ENCODE measurements at regions not wholly inside any gene's neighbourhood (a gene's known extent, or its start where the extent isn't known, plus 50 kb on each side); places are given as distances from the start of the nearest gene placed in this dataset.

DNA sequence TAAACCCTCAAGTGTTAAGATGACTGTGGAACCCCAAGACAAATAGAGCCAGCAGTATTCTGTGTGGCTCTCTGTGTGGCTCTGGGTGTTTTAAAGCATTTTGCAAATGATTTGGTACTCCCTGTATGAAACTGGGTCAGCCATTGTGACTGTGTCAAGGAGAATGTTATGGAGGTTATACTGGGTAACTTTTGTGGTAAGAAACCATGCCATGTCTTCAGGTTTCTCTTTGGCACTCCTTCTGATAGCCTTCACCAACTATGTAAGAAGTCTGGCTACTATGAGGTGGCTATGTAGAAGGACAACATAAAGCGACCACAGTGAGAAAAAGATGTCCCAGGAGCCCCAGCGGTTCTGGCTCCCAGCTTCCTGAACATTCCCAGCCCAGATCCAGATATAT, 226.6 kb upstream of the RHOBTB1 start:
- no peak for DNase-seq (ENCODE audit: low read depth)
- no peak overlapping the region for H3K4me3 ChIP-seq (ENCODE audit: control insufficient read depth, low read depth, low read length)
- TF ChIP-seq, protein P1, sequence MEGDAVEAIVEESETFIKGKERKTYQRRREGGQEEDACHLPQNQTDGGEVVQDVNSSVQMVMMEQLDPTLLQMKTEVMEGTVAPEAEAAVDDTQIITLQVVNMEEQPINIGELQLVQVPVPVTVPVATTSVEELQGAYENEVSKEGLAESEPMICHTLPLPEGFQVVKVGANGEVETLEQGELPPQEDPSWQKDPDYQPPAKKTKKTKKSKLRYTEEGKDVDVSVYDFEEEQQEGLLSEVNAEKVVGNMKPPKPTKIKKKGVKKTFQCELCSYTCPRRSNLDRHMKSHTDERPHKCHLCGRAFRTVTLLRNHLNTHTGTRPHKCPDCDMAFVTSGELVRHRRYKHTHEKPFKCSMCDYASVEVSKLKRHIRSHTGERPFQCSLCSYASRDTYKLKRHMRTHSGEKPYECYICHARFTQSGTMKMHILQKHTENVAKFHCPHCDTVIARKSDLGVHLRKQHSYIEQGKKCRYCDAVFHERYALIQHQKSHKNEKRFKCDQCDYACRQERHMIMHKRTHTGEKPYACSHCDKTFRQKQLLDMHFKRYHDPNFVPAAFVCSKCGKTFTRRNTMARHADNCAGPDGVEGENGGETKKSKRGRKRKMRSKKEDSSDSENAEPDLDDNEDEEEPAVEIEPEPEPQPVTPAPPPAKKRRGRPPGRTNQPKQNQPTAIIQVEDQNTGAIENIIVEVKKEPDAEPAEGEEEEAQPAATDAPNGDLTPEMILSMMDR (conservative IDR thresholded peaks at IDR 0.05; ENCODE audit: control insufficient read depth, insufficient read depth, low read depth, low read length) = no peak

DNA sequence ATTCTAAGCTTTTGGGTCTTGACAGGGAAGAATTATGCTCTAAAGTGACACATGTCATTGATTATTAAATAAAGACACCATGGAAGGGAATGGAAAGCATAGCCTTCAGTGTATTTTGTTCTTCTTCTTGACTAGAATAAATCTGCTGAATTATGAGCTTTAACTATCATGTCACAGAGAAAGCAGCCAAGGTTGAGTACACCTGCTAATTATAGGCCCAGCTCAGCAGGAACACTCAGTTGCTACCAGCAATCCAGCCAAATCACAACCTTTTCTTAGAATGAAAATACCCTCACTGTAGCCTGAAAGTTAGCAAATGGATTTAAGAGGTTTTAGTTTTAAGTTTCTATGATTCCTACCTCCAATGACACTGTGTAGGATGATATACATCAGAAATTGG, 225.3 kb upstream of the RHOBTB1 start:
- TF ChIP-seq, protein P1 (conservative IDR thresholded peaks at IDR 0.05; ENCODE audit: control insufficient read depth, insufficient read depth, low read depth, low read length) = no peak
- no peak for DNase-seq (ENCODE audit: low read depth)
- H3K4me3 ChIP-seq (ENCODE audit: control insufficient read depth, low read depth, low read length) = no peak overlapping the region

DNA sequence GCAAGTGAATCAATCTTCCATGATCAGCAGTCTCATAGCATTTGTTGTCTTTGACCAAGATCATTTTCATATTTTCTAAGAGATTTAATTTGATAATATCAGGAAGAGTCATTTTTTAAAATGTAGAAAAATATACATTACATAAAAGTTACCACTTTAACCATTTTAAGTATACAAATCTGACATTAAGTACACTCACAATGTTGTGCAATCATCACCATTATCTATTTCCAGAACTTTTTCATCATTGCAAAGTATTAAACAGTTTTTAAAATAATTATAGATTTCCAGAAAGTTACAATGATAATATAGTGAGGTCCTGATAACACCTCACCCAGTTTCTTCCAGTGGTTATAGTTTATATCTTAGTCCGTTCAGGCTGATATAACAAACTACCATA, 222.5 kb upstream of the RHOBTB1 start:
- DNase-seq (ENCODE audit: low read depth) = no peak
- TF ChIP-seq, protein P1 (conservative IDR thresholded peaks at IDR 0.05; ENCODE audit: control insufficient read depth, insufficient read depth, low read depth, low read length) = no peak
- no peak overlapping the region for H3K4me3 ChIP-seq (ENCODE audit: control insufficient read depth, low read depth, low read length)

DNA sequence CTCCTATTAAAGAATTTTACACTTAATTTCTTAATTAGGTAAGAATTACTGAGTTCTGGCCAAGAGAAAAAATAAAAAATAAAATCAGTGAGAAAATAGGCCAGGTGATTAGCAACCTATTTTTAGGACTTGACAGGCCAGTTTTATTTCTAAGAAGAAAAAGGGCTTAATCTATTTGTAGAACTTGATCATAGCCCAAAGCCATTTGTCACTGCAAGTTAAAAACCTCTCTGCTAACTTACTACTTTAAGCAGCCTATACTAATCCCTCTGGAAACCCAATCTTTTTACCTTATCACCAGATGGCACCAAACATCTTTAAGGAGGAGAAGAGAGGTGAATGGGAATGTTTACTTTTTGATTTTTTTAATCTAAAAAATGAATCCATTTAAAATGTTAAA, 222.1 kb upstream of the RHOBTB1 start:
- DNase-seq (ENCODE audit: low read depth) = no peak
- TF ChIP-seq, protein P1 (conservative IDR thresholded peaks at IDR 0.05; ENCODE audit: control insufficient read depth, insufficient read depth, low read depth, low read length) = no peak
- no peak overlapping the region for H3K4me3 ChIP-seq (ENCODE audit: control insufficient read depth, low read depth, low read length)

DNA sequence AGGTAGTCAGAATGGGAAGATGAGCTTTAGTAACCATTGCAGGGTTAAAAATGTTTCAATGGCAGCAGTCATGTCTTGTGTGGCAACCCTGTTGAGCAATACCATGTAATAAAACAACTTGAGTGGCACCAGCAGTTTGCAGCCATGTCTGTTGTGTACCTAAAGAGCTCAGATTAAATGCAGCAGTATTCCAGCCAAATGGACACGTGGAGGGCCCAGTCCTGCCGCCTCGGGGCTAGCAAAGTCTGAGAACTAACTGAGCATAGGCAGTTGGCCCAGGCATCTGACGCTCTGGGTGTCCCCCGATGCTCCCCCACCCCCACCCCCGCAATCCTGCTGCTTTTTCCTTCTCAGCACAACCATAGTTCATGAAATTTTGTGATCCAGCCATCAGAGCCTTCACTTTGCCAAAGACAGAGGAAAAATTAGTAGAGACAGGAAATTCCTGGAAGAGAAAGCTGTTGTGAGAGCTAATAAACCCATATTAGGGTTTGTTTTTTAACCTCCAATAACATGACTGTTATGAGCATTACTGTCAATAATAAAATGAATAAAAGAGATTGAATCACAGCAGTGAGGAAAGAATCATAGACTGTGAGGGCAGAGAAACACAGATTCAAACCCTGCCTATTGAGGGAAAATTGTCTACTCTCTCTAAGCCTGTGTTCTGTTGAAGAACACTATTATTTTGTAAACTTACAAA, 220.6 kb upstream of the RHOBTB1 start:
- DNase-seq (ENCODE audit: low read depth) = peak; percentile 25
- TF ChIP-seq, protein P1 (conservative IDR thresholded peaks at IDR 0.05; ENCODE audit: control insufficient read depth, insufficient read depth, low read depth, low read length) = no peak
- no peak overlapping the region for H3K4me3 ChIP-seq (ENCODE audit: control insufficient read depth, low read depth, low read length)

DNA sequence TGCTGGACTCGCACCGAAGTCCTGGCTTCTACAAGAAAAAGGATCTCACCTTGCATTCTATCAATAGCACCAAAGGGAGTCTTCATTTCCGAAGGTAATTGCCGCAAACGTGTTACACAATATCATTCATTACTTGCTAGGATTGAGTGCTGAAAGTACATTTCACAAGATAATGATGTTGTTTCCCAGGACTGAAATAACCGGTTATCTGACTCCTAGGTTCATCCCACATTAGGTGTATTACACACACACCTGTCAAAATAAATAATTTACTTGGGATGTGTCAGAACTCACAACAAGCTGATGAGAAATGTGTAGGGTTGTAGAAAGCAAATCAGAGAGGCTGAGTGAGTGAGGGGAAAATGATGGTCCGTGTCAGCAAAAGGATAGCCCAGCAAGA, 219.4 kb upstream of the RHOBTB1 start:
- H3K4me3 ChIP-seq (ENCODE audit: control insufficient read depth, low read depth, low read length) = no peak overlapping the region
- TF ChIP-seq, protein P1 (conservative IDR thresholded peaks at IDR 0.05; ENCODE audit: control insufficient read depth, insufficient read depth, low read depth, low read length) = no peak
- no peak for DNase-seq (ENCODE audit: low read depth)

DNA sequence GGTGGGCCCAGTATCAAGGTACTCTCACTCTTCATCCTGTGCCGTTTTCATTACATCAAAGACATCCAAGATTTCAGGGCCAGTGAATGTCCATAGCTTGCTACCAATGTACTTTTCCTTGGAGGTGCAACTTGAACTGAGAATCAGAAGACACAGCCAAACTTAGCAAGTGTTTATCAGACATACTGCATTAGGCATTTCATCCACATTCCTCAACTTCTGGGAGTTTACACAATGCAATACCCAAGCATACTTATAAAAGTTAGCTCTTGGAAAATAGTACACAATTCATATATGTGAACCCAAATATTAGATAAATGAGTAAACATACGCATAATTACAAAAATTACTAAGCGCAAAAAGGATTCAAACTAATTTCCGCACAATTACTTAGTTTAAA, 216.3 kb upstream of the RHOBTB1 start:
- TF ChIP-seq, protein P1 (conservative IDR thresholded peaks at IDR 0.05; ENCODE audit: control insufficient read depth, insufficient read depth, low read depth, low read length) = no peak
- no peak overlapping the region for H3K4me3 ChIP-seq (ENCODE audit: control insufficient read depth, low read depth, low read length)
- no peak for DNase-seq (ENCODE audit: low read depth)

All from fibroblast of mammary gland (primary cell).